ENCODE measurements at regions not wholly inside any gene's neighbourhood (a gene's known extent, or its start where the extent isn't known, plus 50 kb on each side); places are given as distances from the start of the nearest gene placed in this dataset.
"Not testable (repeated sequence)": the region's sequence is repeated elsewhere in the genome, so short reads cannot be mapped to it uniquely, and the experiment has no call there.

GRCh38 chr4:184335520-184335919 is 117.8 kb upstream of the ENPP6 start:
- Mint-ChIP-seq H3K9me3 (ENCODE audit: insufficient read depth) (no peaks in the 10 kb centered on the region), H3K27ac (no peak overlapping the region)

GRCh38 chr4:184333446-184333845 is 115.8 kb upstream of the ENPP6 start:
- H3K27ac ChIP-seq (ENCODE audit: low read length in 2 of 2); H3K27me3 ChIP-seq (replicated peaks in 1 of 4; ENCODE audit: control extremely low read depth in 1 of 4, control insufficient read depth in 3 of 4, insufficient read depth in 4 of 4, low read length in 3 of 4); H3K79me2 ChIP-seq (ENCODE audit: control insufficient read depth, insufficient read depth, low read length); H2AFZ ChIP-seq (ENCODE audit: insufficient read depth, low read depth, low read length, poor library complexity, severe bottlenecking); H3K4me3 ChIP-seq (ENCODE audit: control extremely low read depth in 1 of 5, extremely low read depth in 1 of 5, insufficient read depth in 1 of 5, low read depth in 2 of 5, low read length in 4 of 5); POLR2A ChIA-PET; intact Hi-C loops (cut with micrococcal nuclease); DNase-seq; ATAC-seq (ENCODE audit: low read depth); H3K27ac Mint-ChIP-seq; H3K27me3 Mint-ChIP-seq; H3K9me3 ChIP-seq (ENCODE audit: control extremely low read depth in 1 of 3, control insufficient read depth in 2 of 3, insufficient read depth in 1 of 3, low read length in 2 of 3); H4K20me1 ChIP-seq (ENCODE audit: control insufficient read depth, insufficient read depth, low read length, poor library complexity, severe bottlenecking); H3K9ac ChIP-seq (ENCODE audit: low read length); H3K4me2 ChIP-seq (replicated peaks; ENCODE audit: low read depth, low read length, poor library complexity, severe bottlenecking); H3K9me3 Mint-ChIP-seq (ENCODE audit: insufficient read depth); H3K36me3 ChIP-seq (replicated peaks in 1 of 2; ENCODE audit: control extremely low read depth in 1 of 2, control insufficient read depth in 1 of 2, extremely low read depth in 1 of 2, insufficient read depth in 2 of 2, low read length in 1 of 2); H3K4me3 Mint-ChIP-seq: not testable (repeated sequence)
- CTCF ChIA-PET: interaction anchor here (1.0 kb wide), 1 partner anchor 10 kb away, joined by 4 read pairs; no protein-coding TSS in a partner anchor
- H3K4me1 ChIP-seq (ENCODE audit: control insufficient read depth in 2 of 2, insufficient read depth in 2 of 2, low read length in 2 of 2): peaks cover 52 to 54% of the 10 kb centered on the region in 2 donors
- WGBS (ENCODE audit: insufficient coverage): 80% methylated on average over 10 of the region's 14 CpGs
- H3K4me1 Mint-ChIP-seq: peaks cover 57% of the 10 kb centered on the region

More at GRCh38 chr4:184335520-184335919, 117.8 kb upstream of the ENPP6 start:
- Mint-ChIP-seq H3K4me3 (no peak overlapping the region), H3K4me1 (peaks cover 37% of the 10 kb centered on the region), H3K27me3 (no peaks in the 10 kb centered on the region)
- WGBS (ENCODE audit: insufficient coverage): no CpG with 5 or more reads among the region's 1 CpG
- Histone ChIP-seq H3K27me3 (replicated peaks in 1 of 4; ENCODE audit: control extremely low read depth in 1 of 4, control insufficient read depth in 3 of 4, insufficient read depth in 4 of 4, low read length in 3 of 4) (no peaks in the 10 kb centered on the region), H3K4me1 (ENCODE audit: control insufficient read depth in 2 of 2, insufficient read depth in 2 of 2, low read length in 2 of 2) (peaks cover 31 to 33% of the 10 kb centered on the region in 2 donors), H3K4me2 (replicated peaks; ENCODE audit: low read depth, low read length, poor library complexity, severe bottlenecking) (no peak overlapping the region), H3K27ac (ENCODE audit: low read length in 2 of 2) (no peak overlapping the region), H3K79me2 (ENCODE audit: control insufficient read depth, insufficient read depth, low read length) (no peaks in the 10 kb centered on the region), H3K4me3 (ENCODE audit: control extremely low read depth in 1 of 5, extremely low read depth in 1 of 5, insufficient read depth in 1 of 5, low read depth in 2 of 5, low read length in 4 of 5) (no peak overlapping the region), H3K36me3 (replicated peaks in 1 of 2; ENCODE audit: control extremely low read depth in 1 of 2, control insufficient read depth in 1 of 2, extremely low read depth in 1 of 2, insufficient read depth in 2 of 2, low read length in 1 of 2) (no peaks in the 10 kb centered on the region), H2AFZ (ENCODE audit: insufficient read depth, low read depth, low read length, poor library complexity, severe bottlenecking) (no peak overlapping the region), H4K20me1 (ENCODE audit: control insufficient read depth, insufficient read depth, low read length, poor library complexity, severe bottlenecking) (no peaks in the 10 kb centered on the region), H3K9me3 (ENCODE audit: control extremely low read depth in 1 of 3, control insufficient read depth in 2 of 3, insufficient read depth in 1 of 3, low read length in 2 of 3) (peaks cover 0 to 8% (median 3%) of the 10 kb centered on the region in 3 donors), H3K9ac (ENCODE audit: low read length) (no peak overlapping the region)
- intact Hi-C loops (cut with micrococcal nuclease): no loop called here
- ChIA-PET CTCF (interaction anchor here (0.8 to 1.4 kb wide), 4 partner anchors 12 to 205 kb away, joined by 3 to 5 read pairs (median 4); no protein-coding TSS in a partner anchor), POLR2A (interaction anchor here (1.3 kb wide), 1 partner anchor 202 kb away, joined by 3 read pairs; no protein-coding TSS in a partner anchor)
- ATAC-seq (ENCODE audit: low read depth): no peak
- no peak for DNase-seq
- TF ChIP-seq CTCF (IDR thresholded peaks at IDR 0.05): no peak
- TF ChIP-seq EZH2 (IDR thresholded peaks at IDR 0.05; ENCODE audit: borderline replicate concordance, insufficient read depth, low read depth, low read length, poor library complexity, severe bottlenecking): no peak
